ENCODE measurements at regions not wholly inside any gene's neighbourhood (a gene's known extent, or its start where the extent isn't known, plus 50 kb on each side); places are given as distances from the start of the nearest gene placed in this dataset.

GRCh38 chr15:91599261-91599660 is 254.2 kb upstream of the SLCO3A1 start:
- peaks cover 23% of the 10 kb centered on the region for H3K27me3 ChIP-seq
- no peak overlapping the region for H3K27ac ChIP-seq
- H3K4me2 ChIP-seq: no peak overlapping the region
- no peak overlapping the region for H3K4me3 ChIP-seq
- H4K20me1 ChIP-seq (ENCODE audit: insufficient read depth, poor library complexity, severe bottlenecking): no peaks in the 10 kb centered on the region
- no peak for DNase-seq (ENCODE audit: low spot score)
- no peaks in the 10 kb centered on the region for H3K4me1 ChIP-seq (ENCODE audit: insufficient read depth)
- no peaks in the 10 kb centered on the region for H3K36me3 ChIP-seq (replicated peaks; ENCODE audit: insufficient read depth, low read depth)
- H3K79me2 ChIP-seq: no peaks in the 10 kb centered on the region
- no peaks in the 10 kb centered on the region for H3K9me3 ChIP-seq (ENCODE audit: low read depth)
- H2AFZ ChIP-seq: no peak overlapping the region
- WGBS (ENCODE audit: low lambda C conversion rate, missing lambda C conversion rate): 59% methylated on average over 3 of the region's 3 CpGs
- TF ChIP-seq EZH2 (IDR thresholded peaks at IDR 0.05; ENCODE audit: borderline replicate concordance): no peak
- TF ChIP-seq CTCF (IDR thresholded peaks at IDR 0.05; ENCODE audit: poor library complexity): no peak
- TF ChIP-seq EZH2phosphoT487 (IDR thresholded peaks at IDR 0.05; ENCODE audit: low read depth, severe bottlenecking, unreplicated experiment): no peak
- no peaks in the 10 kb centered on the region for H3K9me2 ChIP-seq (replicated peaks; ENCODE audit: insufficient read depth)

DNA sequence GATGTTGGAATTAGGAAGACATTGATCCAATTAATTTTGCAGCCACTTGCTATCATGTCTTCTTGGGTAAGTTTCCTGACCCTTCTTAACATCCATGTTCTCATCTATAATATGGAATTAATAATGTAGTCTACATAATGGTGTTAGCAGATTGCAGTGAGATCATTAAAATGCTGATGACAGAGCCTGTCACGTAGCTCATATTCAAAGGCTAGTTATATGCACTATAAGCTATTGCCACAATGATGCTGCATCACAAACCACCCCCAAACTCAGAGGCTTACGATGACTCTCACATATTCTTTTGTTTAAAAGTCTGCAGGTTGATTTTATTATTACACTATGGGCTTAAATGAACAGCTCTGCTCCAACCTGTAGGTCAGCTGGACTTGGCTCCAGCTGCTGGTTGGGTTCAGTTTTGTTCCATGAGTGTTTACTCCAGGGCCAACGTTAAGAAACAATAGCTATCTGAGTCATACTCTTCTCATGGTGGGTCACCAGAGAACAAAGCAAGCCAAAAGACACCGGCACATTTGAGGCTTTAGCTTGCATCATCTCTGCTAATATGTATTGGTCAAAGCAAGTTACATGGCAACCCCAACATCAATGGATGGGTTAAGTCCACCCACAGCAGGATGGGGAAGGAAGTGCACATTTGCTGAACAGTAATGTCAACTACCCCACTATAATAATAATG is 250.0 kb upstream of the SLCO3A1 start:
- Histone ChIP-seq H3K27ac (no peak overlapping the region), H3K4me1 (ENCODE audit: insufficient read depth) (no peaks in the 10 kb centered on the region), H3K27me3 (peaks cover 18% of the 10 kb centered on the region), H3K36me3 (replicated peaks; ENCODE audit: insufficient read depth, low read depth) (no peaks in the 10 kb centered on the region), H3K9me3 (ENCODE audit: low read depth) (no peaks in the 10 kb centered on the region), H3K4me3 (no peak overlapping the region), H3K79me2 (no peaks in the 10 kb centered on the region), H3K4me2 (no peak overlapping the region), H4K20me1 (ENCODE audit: insufficient read depth, poor library complexity, severe bottlenecking) (no peaks in the 10 kb centered on the region), H2AFZ (no peak overlapping the region), H3K9me2 (replicated peaks; ENCODE audit: insufficient read depth) (no peaks in the 10 kb centered on the region)
- no peak for DNase-seq (ENCODE audit: low spot score)
- TF ChIP-seq CTCF (IDR thresholded peaks at IDR 0.05; ENCODE audit: poor library complexity) (no peak), EZH2 (IDR thresholded peaks at IDR 0.05; ENCODE audit: borderline replicate concordance) (no peak), EZH2phosphoT487 (IDR thresholded peaks at IDR 0.05; ENCODE audit: low read depth, severe bottlenecking, unreplicated experiment) (no peak)
- WGBS (ENCODE audit: low lambda C conversion rate, missing lambda C conversion rate): 88% methylated on average over 4 of the region's 4 CpGs

GRCh38 chr15:91604122-91604521 is 249.4 kb upstream of the SLCO3A1 start:
- no peaks in the 10 kb centered on the region for H3K36me3 ChIP-seq (replicated peaks; ENCODE audit: insufficient read depth, low read depth)

More at GRCh38 chr15:91604122-91604521, 249.4 kb upstream of the SLCO3A1 start:
- H2AFZ ChIP-seq: no peak overlapping the region
- H3K4me2 ChIP-seq: no peak overlapping the region
- DNase-seq (ENCODE audit: low spot score): no peak
- H3K79me2 ChIP-seq: no peaks in the 10 kb centered on the region
- no peaks in the 10 kb centered on the region for H3K9me2 ChIP-seq (replicated peaks; ENCODE audit: insufficient read depth)
- 91% methylated on average over 5 of the region's 5 CpGs for WGBS (ENCODE audit: low lambda C conversion rate, missing lambda C conversion rate)
- H3K27ac ChIP-seq: no peak overlapping the region
- H3K9me3 ChIP-seq (ENCODE audit: low read depth): no peaks in the 10 kb centered on the region
- H3K4me3 ChIP-seq: no peak overlapping the region
- H3K27me3 ChIP-seq: peaks cover 18% of the 10 kb centered on the region
- no peak for TF ChIP-seq CTCF (IDR thresholded peaks at IDR 0.05; ENCODE audit: poor library complexity)
- TF ChIP-seq EZH2 (IDR thresholded peaks at IDR 0.05; ENCODE audit: borderline replicate concordance): no peak
- no peak for TF ChIP-seq EZH2phosphoT487 (IDR thresholded peaks at IDR 0.05; ENCODE audit: low read depth, severe bottlenecking, unreplicated experiment)
- H4K20me1 ChIP-seq (ENCODE audit: insufficient read depth, poor library complexity, severe bottlenecking): no peaks in the 10 kb centered on the region
- H3K4me1 ChIP-seq (ENCODE audit: insufficient read depth): no peaks in the 10 kb centered on the region

Measured in hepatocyte (in vitro differentiated cells).